ENCODE measurements at regions not wholly inside any gene's neighbourhood (a gene's known extent, or its start where the extent isn't known, plus 50 kb on each side); places are given as distances from the start of the nearest gene placed in this dataset.

DNA sequence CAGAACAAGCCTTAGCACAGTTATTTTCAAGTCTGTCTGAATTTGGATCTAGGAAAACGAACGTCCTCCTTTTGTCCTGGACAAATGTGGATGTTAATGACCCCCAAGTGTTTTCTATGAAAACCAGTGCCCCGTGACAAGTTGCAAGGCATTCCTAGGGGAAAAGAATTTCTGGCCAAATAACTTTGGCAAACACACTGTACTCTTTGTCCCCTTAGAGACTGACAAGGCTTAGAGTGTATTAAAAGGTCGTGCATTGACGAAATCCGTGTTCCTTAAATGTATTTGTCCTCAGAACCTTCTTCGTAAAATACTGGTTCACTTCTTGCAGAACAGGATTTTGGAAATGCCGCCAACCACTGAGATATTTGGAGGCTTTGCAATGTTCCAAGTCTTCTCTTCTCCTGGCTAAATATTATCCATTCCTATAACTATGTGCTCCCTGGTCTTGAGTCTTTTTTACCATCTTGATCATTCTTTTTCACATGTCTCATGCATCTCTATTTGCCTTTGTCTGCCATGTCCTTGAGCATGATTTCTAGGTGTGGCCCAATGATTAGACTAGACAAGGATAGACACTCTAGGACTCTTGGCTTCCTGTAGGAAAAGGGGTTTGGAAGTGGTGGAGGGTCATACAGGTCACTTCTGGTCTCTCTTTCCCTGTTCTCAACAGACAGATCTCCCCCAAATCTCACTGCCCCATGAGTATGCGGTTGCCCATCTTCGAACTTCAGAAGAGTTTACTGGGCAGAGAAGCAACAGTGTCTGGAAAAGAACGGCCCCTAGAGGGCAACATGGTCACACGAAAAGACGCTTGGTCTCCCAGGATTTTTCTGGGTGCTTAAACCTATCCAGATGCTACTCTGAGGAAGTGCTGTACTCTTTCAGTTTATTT lies 117.5 kb downstream of the EDEM1 start:
- peak; percentile 68 for DNase-seq (ENCODE audit: low spot score)

DNA sequence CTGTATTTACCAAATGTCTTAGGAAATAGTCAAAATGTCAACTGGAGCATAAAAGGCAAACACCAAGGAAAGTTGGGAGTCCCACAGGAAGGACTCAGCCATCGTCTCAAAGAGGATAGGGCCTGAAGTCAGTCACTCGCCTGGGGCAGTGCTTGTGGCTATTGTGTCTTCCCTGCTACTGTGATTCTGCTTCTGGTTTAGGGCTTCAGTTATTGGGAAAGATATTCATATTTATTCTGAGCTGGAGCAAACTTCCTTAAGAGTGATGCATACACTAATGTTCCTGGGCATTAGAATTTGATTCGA lies 118.1 kb downstream of the EDEM1 start:
- DNase-seq (ENCODE audit: low spot score): no peak

DNA sequence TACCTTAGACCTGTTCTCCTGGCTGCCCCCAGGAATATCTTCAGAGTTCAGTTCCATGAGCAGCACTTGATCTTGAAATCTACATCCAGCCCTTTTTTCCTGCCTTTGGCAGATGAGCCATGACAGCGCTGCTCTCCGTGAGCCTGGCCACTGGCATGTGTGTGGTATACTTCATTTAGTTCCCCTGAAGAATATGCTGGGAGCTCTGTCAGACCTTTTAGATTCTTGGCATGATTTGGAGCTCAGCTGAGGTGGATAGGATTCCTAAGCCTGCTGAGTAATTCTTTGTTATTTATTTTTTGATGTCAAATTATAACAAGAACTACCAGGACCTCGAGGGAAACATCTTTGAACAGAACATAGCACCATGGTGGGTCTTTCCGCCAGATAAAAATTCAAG lies 121.7 kb downstream of the EDEM1 start:
- no peak for DNase-seq (ENCODE audit: low spot score)

DNA sequence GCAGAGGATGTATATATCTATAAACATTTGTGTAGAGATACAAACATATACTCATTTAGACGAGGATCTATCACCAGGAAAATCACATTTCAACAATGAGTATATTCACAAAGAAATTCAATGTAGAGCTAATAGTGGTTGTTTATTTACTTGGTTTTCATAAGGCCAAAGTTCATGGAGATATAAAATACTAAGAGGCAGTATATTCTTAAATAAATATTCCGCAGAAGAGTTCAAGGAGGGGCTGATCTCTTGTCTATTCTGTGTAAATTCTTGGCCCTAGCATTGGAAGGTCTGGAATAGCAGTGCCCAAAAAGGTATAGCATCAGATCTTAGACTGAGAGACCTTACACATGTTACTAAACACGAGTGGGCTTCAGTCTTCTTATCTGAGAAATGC lies 122.1 kb downstream of the EDEM1 start:
- no peak for DNase-seq (ENCODE audit: low spot score)

DNA sequence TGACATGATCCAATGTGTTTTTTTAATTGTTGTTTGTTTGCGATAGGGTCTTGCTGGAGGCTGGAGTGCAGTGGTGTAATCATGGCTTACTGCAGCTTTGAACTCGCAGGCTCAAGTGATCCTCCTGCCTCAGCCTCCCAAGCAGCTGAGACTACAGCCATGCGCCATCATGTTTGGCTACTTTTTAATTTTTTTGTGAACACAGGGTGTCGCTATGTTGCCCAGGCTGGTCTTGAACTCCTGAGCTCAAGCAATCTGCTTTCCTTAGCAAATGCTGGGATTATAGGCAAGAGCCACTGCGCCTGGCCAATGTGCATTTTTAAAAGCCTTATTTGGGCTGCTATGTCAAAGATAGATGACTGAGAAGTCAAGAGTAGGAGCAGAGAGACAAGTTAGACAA lies 123.0 kb downstream of the EDEM1 start:
- no peak for DNase-seq (ENCODE audit: low spot score)

DNA sequence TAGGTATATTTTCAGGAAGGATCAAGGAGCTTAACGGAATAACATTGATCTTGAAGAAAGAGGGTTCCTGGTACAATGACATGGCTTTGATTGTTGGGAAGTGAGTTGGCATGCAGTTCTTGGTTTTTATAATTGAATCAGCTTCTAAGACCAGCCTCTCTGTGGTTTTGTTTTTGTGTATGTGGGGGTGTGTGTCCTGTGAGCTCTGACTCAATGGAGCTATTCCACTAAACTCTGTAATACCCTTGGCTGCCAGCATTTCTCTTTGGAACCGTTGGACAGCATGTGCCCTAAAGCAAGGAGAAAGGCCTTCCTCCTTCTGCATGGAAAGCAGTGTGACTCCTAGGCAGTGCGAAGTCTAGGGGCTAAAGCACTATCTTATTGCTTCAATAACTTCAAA lies 124.8 kb downstream of the EDEM1 start:
- DNase-seq (ENCODE audit: low spot score): no peak

DNA sequence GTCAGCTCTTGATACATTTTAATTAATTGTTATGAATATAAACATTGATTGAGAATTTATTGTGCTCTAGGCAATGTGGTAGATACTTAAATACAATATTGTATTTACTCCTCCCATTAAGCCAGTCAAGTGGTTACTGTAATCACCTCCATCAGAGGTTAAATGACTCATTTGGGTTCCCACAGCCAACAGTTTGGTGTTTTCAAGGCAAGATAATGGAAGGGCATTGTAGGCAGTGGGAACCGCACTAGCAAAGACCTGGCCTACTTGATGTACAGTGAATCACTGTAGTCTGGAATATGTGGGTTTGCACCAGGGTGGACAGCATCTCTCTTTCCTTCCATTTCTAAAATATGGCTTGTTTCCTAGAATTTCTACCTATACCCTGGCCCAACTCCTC lies 127.4 kb downstream of the EDEM1 start:
- no peak for DNase-seq (ENCODE audit: low spot score)

DNA sequence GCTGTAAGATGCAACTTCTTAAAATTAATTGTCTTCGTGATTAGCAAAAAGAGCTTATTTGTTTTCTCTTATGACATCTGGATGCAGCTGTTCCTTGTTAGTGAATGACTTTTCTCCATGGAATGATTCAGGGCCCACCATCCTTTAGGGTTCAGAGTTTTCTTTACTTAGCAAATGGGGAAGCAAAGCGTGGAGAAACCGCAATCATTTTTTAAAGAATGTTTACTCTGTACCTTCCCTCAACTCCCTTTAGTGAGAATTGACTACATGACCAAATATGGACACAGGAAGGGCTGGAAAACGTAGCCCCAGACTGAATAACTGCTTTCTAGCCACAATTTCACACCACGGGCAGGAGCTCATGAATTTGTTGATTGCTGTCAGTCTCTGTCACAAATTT lies 130.1 kb downstream of the EDEM1 start:
- DNase-seq (ENCODE audit: low spot score): no peak

DNA sequence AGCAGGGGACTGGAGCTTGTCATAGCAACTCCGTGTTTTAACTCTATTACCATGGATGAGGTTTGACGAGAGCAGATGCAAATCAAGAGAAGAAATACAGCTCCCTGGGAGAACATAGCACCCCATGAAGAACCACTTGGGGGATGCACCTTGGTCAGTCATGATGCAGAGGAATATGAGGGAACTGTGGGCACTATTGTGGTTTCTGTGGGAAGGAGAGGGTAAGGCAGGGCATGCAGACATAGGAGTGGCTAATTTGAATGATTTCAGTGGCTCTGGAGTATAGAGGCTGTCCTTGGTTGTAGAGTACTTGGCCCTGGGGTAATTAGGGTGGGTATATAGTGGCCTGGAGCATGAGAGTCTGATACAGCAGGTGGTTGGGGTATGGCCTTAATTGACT lies 131.9 kb downstream of the EDEM1 start:
- no peak for DNase-seq (ENCODE audit: low spot score)

DNA sequence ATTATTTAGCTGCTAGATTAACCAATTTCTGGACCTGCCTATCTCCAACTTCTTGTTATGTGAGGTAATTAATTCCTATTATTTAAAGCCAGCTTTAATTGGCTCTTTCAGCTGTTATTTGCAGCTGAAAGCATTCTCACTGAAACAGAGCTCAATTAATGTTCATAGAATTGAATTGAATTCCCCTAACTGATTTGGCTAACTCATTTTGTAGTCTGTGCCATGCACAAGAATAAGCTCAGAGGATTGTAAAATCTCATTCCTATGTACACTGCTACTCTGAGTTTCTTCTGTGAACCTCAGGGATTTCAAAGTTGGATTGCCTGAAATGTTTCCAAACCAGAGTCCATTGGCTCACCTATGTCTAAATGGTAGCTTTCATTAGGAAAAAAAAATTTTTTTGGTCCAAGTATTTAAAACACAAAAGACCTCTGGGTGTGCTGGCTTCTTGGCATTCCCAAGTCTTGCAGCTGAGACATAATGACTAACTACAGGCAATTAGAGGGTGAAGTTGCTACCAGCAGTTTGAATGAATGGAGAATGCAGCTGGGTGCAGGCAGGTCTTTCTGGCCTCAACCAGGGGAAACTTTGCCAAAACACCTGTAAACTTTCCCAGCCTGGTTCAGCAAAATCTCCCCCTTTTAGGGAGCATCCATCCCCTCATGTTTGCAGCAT lies 134.3 kb downstream of the EDEM1 start:
- DNase-seq (ENCODE audit: low spot score): no peak

DNA sequence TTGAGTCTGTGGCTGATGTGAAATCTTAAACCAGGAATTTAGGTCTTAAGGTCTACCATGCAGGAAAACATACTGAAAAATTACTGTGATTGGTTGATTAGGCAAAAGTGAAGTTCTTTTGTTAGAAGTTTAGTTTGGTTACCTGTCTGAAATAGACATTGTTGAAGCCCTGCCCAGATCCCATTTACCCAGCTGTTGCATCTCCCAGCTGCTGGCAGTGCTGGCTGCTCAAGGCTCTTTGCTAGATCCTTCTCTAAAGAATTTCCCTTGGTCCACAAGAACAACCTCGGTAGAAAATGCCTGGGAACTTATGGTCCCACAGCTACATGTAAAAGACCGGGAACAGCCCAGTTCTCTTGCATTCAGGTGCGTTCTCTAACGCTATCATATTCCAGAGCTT lies 137.3 kb downstream of the EDEM1 start:
- DNase-seq (ENCODE audit: low spot score): no peak

DNA sequence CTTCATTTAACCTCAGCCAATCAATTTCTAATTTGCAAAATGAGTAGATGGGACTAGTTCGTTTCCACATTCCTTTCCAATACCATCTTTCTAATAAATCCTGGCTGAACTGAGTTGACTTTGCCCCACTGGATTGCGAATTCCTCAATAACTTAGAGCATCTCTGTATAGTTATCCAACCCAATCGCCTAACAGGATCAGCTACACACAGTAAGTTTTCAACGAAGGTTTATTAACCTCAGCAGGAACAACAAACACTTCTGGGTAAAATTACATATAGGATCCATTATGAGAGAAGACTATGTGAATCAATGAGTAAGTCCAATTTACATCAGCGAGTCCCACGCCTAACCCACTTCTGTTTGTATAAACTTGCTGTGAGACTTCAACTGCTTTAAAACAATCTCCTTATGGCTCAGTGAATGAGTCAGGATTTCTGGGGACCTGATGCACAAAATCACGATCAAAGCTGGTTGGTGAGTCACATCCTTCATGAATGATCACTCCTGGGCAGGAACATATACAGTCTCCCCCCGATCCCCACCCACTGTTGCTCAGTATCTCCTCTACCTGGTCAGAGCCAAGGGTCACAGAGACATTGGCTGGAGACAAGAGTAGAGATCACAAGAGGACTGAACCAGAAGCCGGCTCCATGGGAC lies 142.8 kb downstream of the EDEM1 start:
- no peak for DNase-seq (ENCODE audit: low spot score)

DNA sequence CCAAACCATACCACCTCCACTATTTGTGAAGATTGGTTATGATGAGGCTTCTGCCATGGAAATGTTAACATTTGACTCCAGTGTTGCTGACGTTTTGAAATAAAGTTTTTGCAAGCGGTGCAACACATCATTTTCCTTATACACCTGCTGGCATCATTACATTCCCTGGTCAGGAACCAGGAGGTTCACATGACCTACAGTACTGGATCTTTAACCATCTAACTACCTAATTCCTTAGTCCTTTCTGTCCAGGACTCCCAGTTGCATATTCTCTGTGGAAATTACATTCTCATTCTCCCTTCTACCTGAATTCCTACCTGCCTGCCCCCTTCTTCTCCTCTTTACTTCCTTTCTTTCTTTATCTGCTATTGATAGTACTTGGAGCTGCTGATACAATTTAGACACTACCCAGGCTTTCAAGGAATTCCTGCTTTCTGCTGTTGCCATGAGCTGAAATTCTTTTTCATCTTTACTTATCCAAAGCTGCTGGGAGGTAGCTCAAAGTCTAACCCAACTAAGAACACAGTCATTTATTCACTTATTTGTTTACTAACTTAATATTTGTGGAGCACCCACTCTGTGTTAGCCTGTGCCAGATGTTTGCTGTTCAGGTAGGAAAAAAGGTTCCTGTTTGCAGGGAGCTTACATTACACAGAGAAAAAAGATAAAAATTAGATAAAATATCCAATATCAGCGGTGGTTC lies 144.2 kb downstream of the EDEM1 start:
- DNase-seq (ENCODE audit: low spot score): no peak

DNA sequence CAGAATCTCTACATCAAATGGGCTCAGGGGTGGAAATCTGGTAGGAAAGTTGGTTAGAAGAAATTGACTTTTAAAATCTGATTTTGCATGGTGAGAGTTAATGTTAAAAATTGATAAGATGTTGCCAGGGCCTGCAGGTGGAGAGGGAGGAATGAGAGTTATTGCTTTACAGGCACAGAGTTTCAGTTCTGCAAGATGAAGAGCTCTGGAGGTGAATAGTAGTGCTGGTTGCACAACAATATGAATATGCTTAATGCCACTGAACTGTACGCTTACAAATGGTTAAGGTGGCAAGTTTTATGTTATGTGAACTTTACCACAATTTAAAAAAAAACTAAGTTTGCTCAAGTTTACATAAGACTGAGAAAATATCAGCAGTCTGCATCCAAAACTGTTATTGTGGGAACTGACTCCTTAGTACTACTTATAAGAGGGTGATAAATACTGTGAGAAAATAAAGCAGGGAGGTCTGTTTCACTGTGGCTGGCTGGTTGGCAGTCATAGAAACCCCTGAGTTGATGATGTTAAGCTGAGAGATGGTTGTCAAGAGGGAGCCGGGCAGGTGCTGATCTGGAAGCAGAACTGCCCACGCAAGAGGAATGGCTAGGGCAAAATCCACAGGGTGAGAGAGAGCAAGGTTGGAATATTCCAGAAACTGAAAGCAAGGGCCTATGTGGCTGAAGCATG lies 144.9 kb downstream of the EDEM1 start:
- DNase-seq (ENCODE audit: low spot score): no peak

DNA sequence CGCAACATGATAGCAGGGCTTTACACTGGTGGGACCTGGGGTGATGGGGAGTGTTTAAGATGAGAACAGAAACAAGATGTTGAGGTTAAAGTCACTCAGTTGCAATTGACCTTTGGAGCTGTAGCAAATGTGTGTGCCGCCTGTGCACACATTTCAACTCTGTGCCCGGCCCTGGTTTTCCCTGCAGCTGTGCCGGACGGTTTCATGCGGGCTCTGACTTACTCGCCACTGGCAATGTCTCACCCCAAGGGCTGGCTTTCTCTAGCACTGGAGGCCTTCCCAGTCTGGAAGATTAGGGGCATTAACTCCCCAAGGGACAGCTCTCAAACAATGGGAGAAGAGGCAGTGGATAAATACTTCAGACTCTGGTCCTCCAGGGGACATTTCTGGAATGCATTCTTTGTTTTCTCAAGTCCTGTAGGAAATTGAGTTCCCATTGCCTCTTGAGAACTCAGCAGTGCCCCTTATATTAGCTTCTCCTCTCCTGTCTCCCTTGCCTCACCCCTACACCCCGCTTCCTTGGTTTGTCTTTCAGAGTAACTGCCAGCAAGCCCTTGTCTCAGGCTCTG lies 152.5 kb downstream of the EDEM1 start:
- DNase-seq (ENCODE audit: low spot score): no peak

DNA sequence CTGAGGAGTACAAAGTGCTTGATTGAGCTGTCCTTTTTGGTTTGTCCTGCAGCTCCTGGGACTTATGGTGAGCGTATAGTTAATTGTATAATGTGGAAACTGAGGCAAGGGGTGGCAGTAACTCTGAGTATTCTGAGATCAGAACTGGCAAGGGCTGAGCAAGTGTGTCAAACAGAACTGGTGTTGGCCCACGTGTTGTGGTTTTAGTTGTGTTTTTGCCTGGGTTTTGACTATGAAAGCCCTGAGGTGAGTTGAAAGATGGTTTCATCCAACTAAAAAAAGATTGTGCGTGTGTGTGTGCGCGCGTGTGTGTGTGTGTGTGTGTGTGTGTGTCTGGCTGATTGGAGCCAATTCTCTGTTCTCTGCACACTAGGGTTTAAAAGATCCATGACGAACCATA lies 154.1 kb downstream of the EDEM1 start:
- no peak for DNase-seq (ENCODE audit: low spot score)

DNA sequence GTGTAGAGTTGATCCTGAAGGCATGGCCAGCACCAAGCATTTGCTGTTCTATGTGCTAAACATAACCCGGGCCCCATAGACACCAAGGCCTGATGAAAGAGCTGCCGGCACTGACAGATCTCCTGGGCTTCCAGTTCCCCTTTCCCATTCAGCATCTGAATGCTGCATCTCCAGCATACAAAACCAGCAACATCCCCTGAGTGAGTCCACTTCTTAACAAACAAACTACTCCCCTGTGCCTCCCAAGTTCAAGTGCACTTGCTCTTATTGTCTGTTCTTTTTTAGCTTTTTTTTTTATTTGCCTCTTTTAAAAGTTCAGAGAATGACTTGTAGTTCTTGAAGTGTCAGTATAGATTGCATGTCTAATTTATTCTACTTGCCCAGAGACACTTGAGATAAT lies 156.0 kb downstream of the EDEM1 start:
- no peak for DNase-seq (ENCODE audit: low spot score)

DNA sequence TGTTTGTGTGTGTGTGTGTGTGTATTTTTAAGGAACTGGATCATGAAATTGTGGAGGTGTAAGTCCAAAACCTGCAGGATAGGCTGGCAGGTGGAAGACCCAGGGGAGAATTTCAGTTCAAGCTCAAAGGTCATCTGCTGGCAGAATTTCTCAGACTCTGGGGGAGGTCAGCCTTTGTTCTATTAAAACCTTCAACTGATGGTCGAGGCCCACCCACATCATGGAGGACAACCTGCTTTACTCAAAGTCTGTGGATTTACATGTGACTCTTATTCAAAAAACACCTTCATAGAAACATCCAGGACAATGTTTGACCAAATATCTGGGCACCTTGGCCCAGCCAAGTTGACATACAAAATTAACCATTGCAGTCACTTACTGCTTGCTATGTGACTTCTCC lies 157.2 kb downstream of the EDEM1 start:
- no peak for DNase-seq (ENCODE audit: low spot score)

DNA sequence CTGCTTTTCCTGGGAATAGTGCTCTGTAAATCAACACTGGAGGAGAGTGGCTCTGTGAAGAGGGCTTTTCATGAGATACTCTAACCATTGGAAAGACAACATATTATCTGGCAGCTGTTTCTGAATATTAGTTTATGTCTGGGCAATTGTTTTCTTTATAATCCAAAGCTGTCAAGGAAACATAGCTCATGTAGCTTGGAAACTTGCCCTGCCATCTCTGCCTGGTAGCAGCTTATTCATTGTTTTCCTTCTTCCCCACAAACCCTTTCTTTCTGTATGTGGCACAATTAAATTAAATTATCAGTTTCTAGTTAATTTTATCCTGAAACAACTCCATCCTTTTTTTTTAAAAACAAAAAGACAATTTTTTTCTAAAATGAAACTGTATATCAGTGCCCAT lies 160.0 kb downstream of the EDEM1 start:
- DNase-seq (ENCODE audit: low spot score): no peak

DNA sequence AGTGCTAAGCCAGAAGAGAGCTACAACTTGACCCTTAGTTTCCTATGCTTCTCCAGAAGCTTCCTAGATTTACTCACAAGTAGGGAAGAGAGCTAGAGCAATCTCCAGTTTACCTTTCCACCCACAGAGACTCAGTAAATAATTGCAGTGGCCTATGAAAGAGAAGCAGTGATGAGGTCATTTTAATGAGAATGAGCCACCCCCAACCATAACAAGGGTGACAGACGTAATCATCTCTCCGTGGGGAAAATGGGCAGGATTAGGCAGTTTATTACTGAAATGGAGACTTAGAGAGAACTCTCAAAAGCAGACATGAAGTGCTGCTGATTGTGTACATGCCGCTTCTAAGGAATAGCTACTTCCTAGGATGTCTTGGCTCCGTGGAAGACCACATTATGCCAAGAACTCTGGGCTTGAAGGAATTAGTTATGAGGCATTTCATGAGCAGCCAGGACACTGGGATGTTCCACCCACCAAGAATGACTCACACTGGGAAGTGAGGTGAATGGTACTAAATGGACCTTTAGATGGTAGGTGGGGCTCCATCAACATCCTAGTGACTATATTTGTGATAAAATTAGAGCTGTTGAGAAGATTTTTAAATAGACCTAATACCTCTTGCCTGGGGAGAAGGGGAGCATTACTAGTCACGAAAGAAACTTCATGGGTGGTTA lies 160.9 kb downstream of the EDEM1 start:
- DNase-seq (ENCODE audit: low spot score): peak; percentile 9

DNA sequence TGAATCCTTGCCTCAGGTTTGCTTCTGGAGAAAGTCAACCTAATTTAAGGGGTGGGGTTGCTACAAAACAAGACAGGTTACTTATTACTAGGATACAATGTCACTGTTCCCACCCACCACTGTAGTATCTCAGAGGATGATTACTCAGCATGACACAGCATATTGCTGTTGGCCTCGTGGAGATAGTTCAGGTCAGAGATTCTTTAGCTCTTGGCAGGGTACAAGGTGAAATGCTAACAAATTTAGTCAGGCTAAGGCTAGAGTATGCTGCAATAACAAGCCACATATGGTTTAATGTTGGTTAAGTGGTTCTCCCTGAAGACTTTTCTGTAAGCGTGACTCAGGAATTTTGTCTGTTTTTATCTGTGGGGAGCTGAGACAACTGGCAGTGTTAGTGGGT lies 161.8 kb downstream of the EDEM1 start:
- DNase-seq (ENCODE audit: low spot score): no peak

Measured in HT-29 (cell line).